Breast epithelium (tissue), 4 donors: ENCODE measurements at regions not wholly inside any gene's neighbourhood (a gene's known extent, or its start where the extent isn't known, plus 50 kb on each side); places are given as distances from the start of the nearest gene placed in this dataset.

Experiments used
- DNase-seq, 2 donors: peaks; one replicate each; pipeline ENCODE4 v3.0.0-alpha.2; 2019; ENCODE audit warnings: low spot score in 2 of 2
- H3K27ac ChIP-seq, 2 donors: fragments of 200-600 bp; sonication (generic) in 1 of 2; one replicate each; pipeline ENCODE4 v1.5.1; 2016 to 2019; ENCODE audit warnings: mild to moderate bottlenecking in 1 of 2
- H3K27me3 ChIP-seq, 2 donors: fragments of 200-600 bp; sonication (generic) in 1 of 2; one replicate each; pipeline versions ENCODE4 v1.5.1 to v1.6.0; 2017 to 2019; ENCODE audit warnings: control low read depth in 1 of 2, mild to moderate bottlenecking in 1 of 2
- H3K36me3 ChIP-seq: fragments of 200-600 bp; one replicate; pipeline ENCODE4 v1.5.1; 2019
- H3K4me1 ChIP-seq, 2 donors: fragments of 200-600 bp; sonication (generic); one replicate each; pipeline ENCODE4 v1.5.1; 2016 to 2019; ENCODE audit warnings: control low read depth in 1 of 2
- H3K4me3 ChIP-seq, 3 donors: fragments of 200-600 bp; sonication (generic); 1 replicate in 2 of 3; 2 replicates in 1 of 3; pipeline ENCODE4 v1.5.1; 2016 to 2019; ENCODE audit warnings: mild to moderate bottlenecking in 3 of 3, moderate library complexity in 2 of 3
- H3K9me3 ChIP-seq, 2 donors: fragments of 200-600 bp; sonication (generic) in 1 of 2; one replicate each; pipeline ENCODE4 v1.5.1; 2016 to 2019; ENCODE audit warnings: control low read depth in 1 of 2
- POLR2A ChIP-seq: fragments of 450-650 bp; IDR thresholded peaks from one replicate; pipeline ENCODE4 v1.6.1; 2016; ENCODE audit warnings: antibody characterized with exemption, mild to moderate bottlenecking, moderate library complexity
- POLR2AphosphoS5 ChIP-seq, 3 donors: sonication (generic); formaldehyde crosslinking; IDR thresholded peaks; one replicate each; pipeline ENCODE4 v1.6.1; 2017; ENCODE audit warnings: antibody characterized with exemption in 3 of 3
- intact Hi-C: fragments of 100-400 bp; cut with DNase I; formaldehyde crosslinking; loops from one replicate; pipeline ENCODE4 v1.15.1; 2023; ENCODE audit warnings: low total_unique reads
- TF ChIP-seq, protein P1 (sequence below), 3 donors: fragments of 450-650 bp; IDR thresholded peaks; one replicate each; pipeline ENCODE4 v1.5.1; 2016 to 2017; ENCODE audit warnings: antibody characterized with exemption in 3 of 3, mild to moderate bottlenecking in 3 of 3, moderate library complexity in 3 of 3

DNA sequence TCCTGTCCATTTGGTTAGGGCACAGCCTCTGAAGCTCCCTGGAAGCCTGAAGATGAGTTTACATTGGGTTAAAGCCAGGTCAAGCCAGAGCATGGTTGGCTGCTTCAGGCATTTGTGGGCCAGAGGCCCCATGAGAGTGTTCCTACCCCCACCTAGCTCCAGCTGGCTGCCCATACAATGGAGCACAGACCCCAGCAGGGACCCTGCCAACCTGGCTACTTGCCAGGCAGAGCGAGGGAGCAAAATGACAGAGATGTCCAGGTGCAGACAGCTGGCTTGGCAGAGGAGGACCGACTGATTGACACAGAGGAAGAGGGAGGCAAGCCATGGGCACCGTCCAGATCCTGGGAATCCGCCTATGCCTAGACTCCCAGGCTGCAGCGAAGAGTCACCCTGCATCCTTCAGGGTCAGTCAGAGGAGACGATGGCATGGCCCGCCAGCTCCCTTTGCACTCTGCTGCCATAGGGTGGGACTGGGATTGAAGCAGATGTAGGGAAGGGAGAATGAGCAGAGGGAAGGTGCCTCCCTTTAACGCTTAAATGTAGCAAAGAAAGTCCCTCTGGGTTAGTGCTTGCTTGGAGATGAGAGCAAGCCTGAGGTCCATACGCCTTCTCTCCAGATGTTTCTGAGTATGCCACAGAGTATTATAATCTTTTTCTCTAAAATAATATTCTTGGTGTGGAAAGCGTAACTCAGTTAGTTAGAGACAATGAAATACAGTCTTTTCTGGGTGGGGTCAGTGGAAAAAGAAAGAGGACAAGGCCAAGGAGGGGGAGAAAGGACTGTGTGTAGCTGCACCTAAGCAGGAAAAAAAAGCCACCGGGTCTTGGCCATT is 77.6 kb upstream of the FYN start:
- Histone ChIP-seq H3K36me3 (no peaks in the 10 kb centered on the region), H3K4me1 (no peaks in the 10 kb centered on the region), H3K9me3 (no peaks in the 10 kb centered on the region), H3K27me3 (no peaks in the 10 kb centered on the region), H3K4me3 (no peak overlapping the region), H3K27ac (no peak overlapping the region)
- no peak for DNase-seq
- TF ChIP-seq, protein P1, sequence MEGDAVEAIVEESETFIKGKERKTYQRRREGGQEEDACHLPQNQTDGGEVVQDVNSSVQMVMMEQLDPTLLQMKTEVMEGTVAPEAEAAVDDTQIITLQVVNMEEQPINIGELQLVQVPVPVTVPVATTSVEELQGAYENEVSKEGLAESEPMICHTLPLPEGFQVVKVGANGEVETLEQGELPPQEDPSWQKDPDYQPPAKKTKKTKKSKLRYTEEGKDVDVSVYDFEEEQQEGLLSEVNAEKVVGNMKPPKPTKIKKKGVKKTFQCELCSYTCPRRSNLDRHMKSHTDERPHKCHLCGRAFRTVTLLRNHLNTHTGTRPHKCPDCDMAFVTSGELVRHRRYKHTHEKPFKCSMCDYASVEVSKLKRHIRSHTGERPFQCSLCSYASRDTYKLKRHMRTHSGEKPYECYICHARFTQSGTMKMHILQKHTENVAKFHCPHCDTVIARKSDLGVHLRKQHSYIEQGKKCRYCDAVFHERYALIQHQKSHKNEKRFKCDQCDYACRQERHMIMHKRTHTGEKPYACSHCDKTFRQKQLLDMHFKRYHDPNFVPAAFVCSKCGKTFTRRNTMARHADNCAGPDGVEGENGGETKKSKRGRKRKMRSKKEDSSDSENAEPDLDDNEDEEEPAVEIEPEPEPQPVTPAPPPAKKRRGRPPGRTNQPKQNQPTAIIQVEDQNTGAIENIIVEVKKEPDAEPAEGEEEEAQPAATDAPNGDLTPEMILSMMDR (IDR thresholded peaks at IDR 0.05), result no peak
- TF ChIP-seq POLR2A (no peak), POLR2AphosphoS5 (IDR thresholded peaks at IDR 0.05) (no peak)
- intact Hi-C loops, result no loop called here

DNA sequence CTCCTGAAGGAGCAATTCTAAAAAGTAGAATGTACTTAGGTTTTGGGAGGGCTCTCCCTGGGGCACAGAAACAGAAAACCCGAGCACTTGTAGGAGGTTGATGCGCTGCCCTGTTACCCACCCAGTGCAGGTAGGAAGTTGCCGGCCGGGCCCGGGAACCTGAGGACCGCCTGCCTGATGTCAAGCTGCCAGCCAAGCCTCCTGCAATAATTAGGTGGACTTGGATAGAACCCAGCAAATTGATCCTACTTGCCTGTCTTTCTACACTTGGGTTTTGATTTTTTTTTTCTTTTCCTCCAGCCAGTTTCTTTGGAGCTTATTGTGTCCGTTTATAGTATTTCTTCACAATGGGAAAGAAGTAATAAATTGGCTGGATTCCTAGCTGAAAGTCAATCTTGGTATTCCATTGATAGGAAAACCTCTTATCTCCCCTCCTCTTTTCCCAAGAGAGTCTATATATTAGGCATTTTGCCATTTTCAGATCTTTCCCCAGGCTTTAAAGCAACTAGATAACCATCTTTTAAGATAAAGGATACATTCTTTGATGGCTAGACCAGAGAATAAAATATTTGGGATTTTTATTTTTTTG is 78.3 kb upstream of the FYN start:
- DNase-seq, result no peak
- TF ChIP-seq POLR2AphosphoS5 (IDR thresholded peaks at IDR 0.05), result no peak
- no peak for TF ChIP-seq POLR2A
- TF ChIP-seq, protein P1 (IDR thresholded peaks at IDR 0.05), result no peak

DNA sequence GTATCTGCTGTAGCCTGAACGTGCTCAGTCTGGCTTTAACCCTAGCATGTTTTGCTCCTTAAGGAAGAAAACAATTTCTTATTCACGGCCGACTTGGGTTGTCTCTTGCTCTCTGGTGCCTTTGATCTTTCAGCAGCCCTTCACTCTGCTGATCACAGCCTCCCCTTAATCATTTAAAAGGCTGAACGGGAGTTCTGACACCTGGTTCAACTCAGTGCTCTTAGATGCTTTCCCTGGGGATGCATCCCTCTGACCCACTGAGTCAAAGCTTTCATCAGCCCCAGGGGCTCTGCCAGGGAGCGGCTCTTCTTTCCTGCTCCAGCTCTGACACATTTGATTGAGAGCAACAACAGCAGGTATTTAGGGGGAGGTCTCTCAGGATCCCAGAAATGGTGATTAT is 79.0 kb upstream of the FYN start:
- intact Hi-C loops, result no loop called here
- no peak for DNase-seq
- Histone ChIP-seq H3K27me3 (no peaks in the 10 kb centered on the region), H3K36me3 (no peaks in the 10 kb centered on the region), H3K4me3 (no peak overlapping the region), H3K27ac (no peak overlapping the region), H3K9me3 (no peaks in the 10 kb centered on the region), H3K4me1 (no peaks in the 10 kb centered on the region)
- TF ChIP-seq POLR2A, result no peak
- TF ChIP-seq, protein P1 (IDR thresholded peaks at IDR 0.05), result no peak
- TF ChIP-seq POLR2AphosphoS5 (IDR thresholded peaks at IDR 0.05), result no peak

More for the DNA sequence above, 78.3 kb upstream of the FYN start:
- no peaks in the 10 kb centered on the region for H3K27me3 ChIP-seq
- no peaks in the 10 kb centered on the region for H3K9me3 ChIP-seq
- no peaks in the 10 kb centered on the region for H3K4me1 ChIP-seq
- no peaks in the 10 kb centered on the region for H3K36me3 ChIP-seq
- intact Hi-C loops, result no loop called here
- H3K4me3 ChIP-seq, result no peak overlapping the region
- no peak overlapping the region for H3K27ac ChIP-seq

DNA sequence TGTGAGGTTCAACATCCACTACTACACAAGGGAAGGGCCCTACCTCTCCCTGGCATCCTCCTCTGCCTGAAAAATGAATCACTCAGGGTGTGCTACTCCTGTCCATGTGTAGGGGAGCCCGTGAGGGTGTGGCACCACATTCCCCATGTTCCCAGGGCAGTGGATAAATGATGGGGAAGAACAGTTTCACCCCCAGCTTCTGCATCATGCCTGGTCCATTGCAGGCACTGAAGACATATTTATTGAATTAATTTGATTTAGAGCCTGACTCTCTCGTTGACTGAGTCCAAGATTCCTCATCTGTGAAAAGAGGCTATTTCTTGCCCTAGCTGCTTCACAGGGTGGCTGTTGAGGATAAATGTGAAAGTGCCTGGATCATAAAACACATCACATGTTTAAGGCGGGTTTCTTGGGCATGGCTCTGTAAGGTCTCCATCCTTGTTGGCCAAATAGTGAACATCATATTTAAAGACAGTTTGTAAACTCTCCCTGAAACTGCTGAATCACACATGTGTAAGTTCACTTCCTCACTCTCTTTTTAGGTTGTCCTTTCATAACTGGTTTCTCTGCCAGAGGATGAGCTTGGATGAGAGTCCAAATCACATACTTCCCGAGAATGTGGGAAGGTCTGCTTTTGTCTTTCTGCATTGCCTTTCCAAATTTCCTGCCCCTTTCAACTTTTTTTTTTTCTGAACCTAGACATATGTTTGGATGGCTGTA is 79.7 kb upstream of the FYN start:
- Histone ChIP-seq H3K27me3 (no peaks in the 10 kb centered on the region), H3K4me1 (no peaks in the 10 kb centered on the region), H3K27ac (peak overlapping the region in 1 of 2 donors; percentile 48), H3K4me3 (no peak overlapping the region), H3K36me3 (no peaks in the 10 kb centered on the region), H3K9me3 (no peaks in the 10 kb centered on the region)
- TF ChIP-seq POLR2A, result no peak
- TF ChIP-seq, protein P1 (IDR thresholded peaks at IDR 0.05), result no peak
- no peak for TF ChIP-seq POLR2AphosphoS5 (IDR thresholded peaks at IDR 0.05)
- DNase-seq, result no peak
- intact Hi-C loops, result no loop called here

DNA sequence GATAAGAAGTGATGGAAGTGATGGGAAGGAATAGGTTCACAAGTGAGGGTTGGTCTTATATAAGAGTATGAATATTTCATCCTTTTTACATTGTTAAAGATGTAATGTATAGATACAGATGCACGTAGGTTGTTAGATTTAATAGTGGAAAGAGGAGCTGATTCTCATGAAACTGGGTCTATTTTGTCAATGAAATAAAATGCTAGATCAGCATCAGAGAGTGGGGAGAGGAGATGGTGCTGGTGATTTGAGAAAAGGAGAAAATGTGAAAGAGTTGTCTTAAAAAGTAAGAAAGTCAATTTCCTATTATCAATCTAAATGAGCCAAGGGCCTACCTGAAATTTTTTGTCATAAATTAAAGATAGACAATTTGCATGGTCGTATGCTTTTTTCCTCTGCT is 82.8 kb upstream of the FYN start:
- intact Hi-C loops, result no loop called here
- DNase-seq, result no peak
- Histone ChIP-seq H3K4me1 (no peaks in the 10 kb centered on the region), H3K27me3 (no peaks in the 10 kb centered on the region), H3K36me3 (no peaks in the 10 kb centered on the region), H3K9me3 (no peaks in the 10 kb centered on the region), H3K4me3 (no peak overlapping the region), H3K27ac (no peak overlapping the region)
- TF ChIP-seq POLR2AphosphoS5 (IDR thresholded peaks at IDR 0.05) (no peak), POLR2A (no peak)
- TF ChIP-seq, protein P1 (IDR thresholded peaks at IDR 0.05), result no peak
